PC-3 (cell line): ENCODE measurements at regions not wholly inside any gene's neighbourhood (a gene's known extent, or its start where the extent isn't known, plus 50 kb on each side); places are given as distances from the start of the nearest gene placed in this dataset.

ENCODE experiments used
- CTCF ChIP-seq: fragments of 300-600 bp; sonication (generic); conservative IDR thresholded peaks from 2 replicates; pipeline ENCODE4 v1.5.1; 2017; ENCODE audit warnings: antibody characterized with exemption, low read depth, mild to moderate bottlenecking, low read length
- EZH2 ChIP-seq: fragments of 300-600 bp; sonication (generic); IDR thresholded peaks from one replicate; pipeline ENCODE4 v1.6.1; 2017; ENCODE audit warnings: antibody characterized with exemption, mild to moderate bottlenecking, low read length; ENCODE audit not compliant: unreplicated experiment

GRCh38 chr5:179488975-179489374 is 61.4 kb upstream of the RUFY1 start:
- TF ChIP-seq CTCF (no peak), EZH2 (no peak)
